OCI-LY3 (cell line): ENCODE measurements at regions not wholly inside any gene's neighbourhood (a gene's known extent, or its start where the extent isn't known, plus 50 kb on each side); places are given as distances from the start of the nearest gene placed in this dataset.

ENCODE experiments used
- H2AFZ ChIP-seq: fragments of 200-600, 300-600 bp; shearing (Covaris generic); 2 replicates; pipeline ENCODE4 v1.6.0; 2014; ENCODE audit warnings: antibody characterized with exemption, low read depth, low read length
- H3K27ac ChIP-seq: fragments of 200-600, 300-600 bp; sonication (generic); 2 replicates; pipeline ENCODE4 v1.5.1; 2014; ENCODE audit warnings: mild to moderate bottlenecking, low read length, moderate library complexity, mixed read lengths
- H3K27me3 ChIP-seq: fragments of 200-600, 300-600 bp; sonication (generic); 2 replicates; pipeline ENCODE4 v1.6.1; 2014; ENCODE audit warnings: low read depth, low read length, mixed read lengths
- H3K36me3 ChIP-seq: fragments of 200-600, 300-600 bp; sonication (generic); replicated peaks from 2 replicates; pipeline ENCODE3; 2014; ENCODE audit warnings: low read depth, low read length, mixed read lengths
- H3K4me1 ChIP-seq: fragments of 300-600, 200-600 bp; sonication (generic); 2 replicates; pipeline ENCODE4 v1.6.1; 2014; ENCODE audit warnings: low read length, mixed read lengths
- H3K4me2 ChIP-seq: fragments of 200-600, 300-600 bp; sonication (generic); 2 replicates; pipeline ENCODE4 v1.6.1; 2014; ENCODE audit warnings: low read length, mixed read lengths
- H3K4me3 ChIP-seq: fragments of 300-600, 200-600 bp; sonication (generic); 2 replicates; pipeline ENCODE4 v1.5.1; 2014; ENCODE audit warnings: antibody characterized with exemption, mild to moderate bottlenecking, low read length, moderate library complexity
- H3K79me2 ChIP-seq: fragments of 300-600, 200-600 bp; shearing (Covaris generic); 2 replicates; pipeline ENCODE4 v1.6.1; 2014; ENCODE audit warnings: mild to moderate bottlenecking, low read length, mixed read lengths
- H3K9ac ChIP-seq: fragments of 300-600, 200-600 bp; shearing (Covaris generic); 2 replicates; pipeline ENCODE4 v1.6.0; 2014; ENCODE audit warnings: mild to moderate bottlenecking, low read length, moderate library complexity
- H3K9me3 ChIP-seq: fragments of 200-600, 300-600 bp; shearing (Covaris generic); 2 replicates; pipeline ENCODE4 v1.6.1; 2014; ENCODE audit warnings: low read length, mixed read lengths; ENCODE audit not compliant: insufficient read depth
- H4K20me1 ChIP-seq: fragments of 200-600, 300-600 bp; sonication (generic); 2 replicates; pipeline ENCODE4 v1.6.1; 2016; ENCODE audit warnings: low read length, mixed read lengths; ENCODE audit not compliant: insufficient read depth
- CTCF ChIP-seq: fragments of 200-600, 300-600 bp; sonication (generic); IDR thresholded peaks from 2 replicates; pipeline ENCODE4 v1.5.1; 2014; ENCODE audit warnings: antibody characterized with exemption, low read length, low read depth
- EZH2phosphoT487 ChIP-seq: fragments of 200-600 bp; shearing (Covaris generic); IDR thresholded peaks from 2 replicates; pipeline ENCODE4 v1.6.1; 2018; ENCODE audit warnings: antibody characterized with exemption, mixed run types, low read depth

GRCh38 chr1:22239378-22239777, 96.5 kb upstream of the WNT4 start:
- Histone ChIP-seq H4K20me1 (no peaks in the 10 kb centered on the region), H2AFZ (no peak overlapping the region), H3K4me2 (no peak overlapping the region), H3K9me3 (no peaks in the 10 kb centered on the region), H3K9ac (no peak overlapping the region), H3K36me3 (no peaks in the 10 kb centered on the region), H3K79me2 (no peaks in the 10 kb centered on the region), H3K4me1 (no peaks in the 10 kb centered on the region), H3K27ac (no peak overlapping the region), H3K27me3 (no peaks in the 10 kb centered on the region), H3K4me3 (no peak overlapping the region)
- TF ChIP-seq EZH2phosphoT487 (no peak), CTCF (no peak)

- Histone ChIP-seq H3K4me2 (no peak overlapping the region), H3K4me3 (no peak overlapping the region), H3K9ac (no peak overlapping the region), H3K27me3 (no peaks in the 10 kb centered on the region), H3K4me1 (no peaks in the 10 kb centered on the region), H3K27ac (no peak overlapping the region), H3K79me2 (no peaks in the 10 kb centered on the region), H3K36me3 (no peaks in the 10 kb centered on the region), H4K20me1 (no peaks in the 10 kb centered on the region), H3K9me3 (no peaks in the 10 kb centered on the region), H2AFZ (no peak overlapping the region)
- TF ChIP-seq EZH2phosphoT487 (no peak), CTCF (no peak)
Measured at GRCh38 chr1:22241250-22241649, 98.4 kb upstream of the WNT4 start.

- no peaks in the 10 kb centered on the region for H3K27me3 ChIP-seq
- no peak for TF ChIP-seq CTCF
- TF ChIP-seq EZH2phosphoT487, result no peak
- H3K4me3 ChIP-seq, result no peak overlapping the region
Measured at GRCh38 chr1:22241811-22242210, 98.9 kb upstream of the WNT4 start.

GRCh38 chr1:22245100-22245650, 102.3 kb upstream of the WNT4 start:
- no peak overlapping the region for H3K4me2 ChIP-seq
- no peaks in the 10 kb centered on the region for H3K27me3 ChIP-seq
- H2AFZ ChIP-seq, result no peak overlapping the region
- H3K4me3 ChIP-seq, result no peak overlapping the region
- no peaks in the 10 kb centered on the region for H3K36me3 ChIP-seq
- H4K20me1 ChIP-seq, result no peaks in the 10 kb centered on the region
- H3K27ac ChIP-seq, result no peak overlapping the region
- no peak overlapping the region for H3K9ac ChIP-seq
- TF ChIP-seq EZH2phosphoT487 (no peak), CTCF (no peak)
- no peaks in the 10 kb centered on the region for H3K4me1 ChIP-seq
- H3K9me3 ChIP-seq, result no peaks in the 10 kb centered on the region
- H3K79me2 ChIP-seq, result no peaks in the 10 kb centered on the region

More at GRCh38 chr1:22241811-22242210, 98.9 kb upstream of the WNT4 start:
- H3K9me3 ChIP-seq, result no peaks in the 10 kb centered on the region
- H3K9ac ChIP-seq, result no peak overlapping the region
- H3K4me2 ChIP-seq, result no peak overlapping the region
- no peaks in the 10 kb centered on the region for H4K20me1 ChIP-seq
- no peaks in the 10 kb centered on the region for H3K79me2 ChIP-seq
- no peaks in the 10 kb centered on the region for H3K4me1 ChIP-seq
- H3K36me3 ChIP-seq, result no peaks in the 10 kb centered on the region
- no peak overlapping the region for H2AFZ ChIP-seq
- no peak overlapping the region for H3K27ac ChIP-seq
